ENCODE measurements at regions not wholly inside any gene's neighbourhood (a gene's known extent, or its start where the extent isn't known, plus 50 kb on each side); places are given as distances from the start of the nearest gene placed in this dataset.

DNA sequence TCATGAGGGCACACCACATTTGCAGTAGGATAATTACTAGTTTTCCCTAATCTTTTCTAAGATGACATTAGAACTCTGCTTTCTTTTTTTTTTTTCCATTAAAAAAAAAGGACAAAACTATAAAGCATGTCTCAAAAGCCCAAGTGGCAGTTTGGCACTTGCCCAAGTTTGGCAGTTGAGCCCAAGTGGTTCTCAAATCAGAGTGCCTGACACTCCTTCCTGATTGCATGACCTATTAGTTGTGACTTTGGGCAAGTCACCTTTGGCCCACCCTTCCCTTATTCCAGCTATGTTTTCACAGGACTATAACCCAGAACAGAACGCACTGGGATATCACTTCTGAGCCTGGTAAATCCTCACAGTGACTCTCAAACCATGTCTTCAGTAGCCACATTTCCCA lies 273.0 kb downstream of the CCDC85A start:
- no peak for DNase-seq (ENCODE audit: low read depth)
- TF ChIP-seq, protein P1, sequence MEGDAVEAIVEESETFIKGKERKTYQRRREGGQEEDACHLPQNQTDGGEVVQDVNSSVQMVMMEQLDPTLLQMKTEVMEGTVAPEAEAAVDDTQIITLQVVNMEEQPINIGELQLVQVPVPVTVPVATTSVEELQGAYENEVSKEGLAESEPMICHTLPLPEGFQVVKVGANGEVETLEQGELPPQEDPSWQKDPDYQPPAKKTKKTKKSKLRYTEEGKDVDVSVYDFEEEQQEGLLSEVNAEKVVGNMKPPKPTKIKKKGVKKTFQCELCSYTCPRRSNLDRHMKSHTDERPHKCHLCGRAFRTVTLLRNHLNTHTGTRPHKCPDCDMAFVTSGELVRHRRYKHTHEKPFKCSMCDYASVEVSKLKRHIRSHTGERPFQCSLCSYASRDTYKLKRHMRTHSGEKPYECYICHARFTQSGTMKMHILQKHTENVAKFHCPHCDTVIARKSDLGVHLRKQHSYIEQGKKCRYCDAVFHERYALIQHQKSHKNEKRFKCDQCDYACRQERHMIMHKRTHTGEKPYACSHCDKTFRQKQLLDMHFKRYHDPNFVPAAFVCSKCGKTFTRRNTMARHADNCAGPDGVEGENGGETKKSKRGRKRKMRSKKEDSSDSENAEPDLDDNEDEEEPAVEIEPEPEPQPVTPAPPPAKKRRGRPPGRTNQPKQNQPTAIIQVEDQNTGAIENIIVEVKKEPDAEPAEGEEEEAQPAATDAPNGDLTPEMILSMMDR (IDR thresholded peaks at IDR 0.05; ENCODE audit: control insufficient read depth, extremely low read depth, insufficient read depth): no peak
- no peak overlapping the region for H3K4me3 ChIP-seq (ENCODE audit: low read depth, low read length)

DNA sequence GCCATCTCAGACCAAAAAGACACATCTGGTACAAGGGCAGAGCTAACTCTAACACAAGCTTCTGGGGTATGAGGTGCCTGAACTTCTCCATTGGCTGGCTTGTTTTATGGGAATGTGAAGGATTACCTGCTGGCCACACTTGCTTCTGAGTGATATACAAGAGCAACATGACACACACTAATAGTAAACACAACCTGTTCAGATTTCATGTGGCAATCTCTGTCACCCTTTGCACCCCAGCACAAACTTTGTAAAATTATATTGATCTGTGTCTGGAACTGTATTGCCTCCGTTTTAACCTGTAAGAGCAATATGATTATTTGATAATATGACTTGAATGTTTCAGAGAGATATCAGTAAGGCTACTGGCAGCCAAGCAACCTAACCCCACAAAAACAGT lies 276.7 kb downstream of the CCDC85A start:
- H3K4me3 ChIP-seq (ENCODE audit: low read depth, low read length): no peak overlapping the region
- DNase-seq (ENCODE audit: low read depth): no peak
- TF ChIP-seq, protein P1 (IDR thresholded peaks at IDR 0.05; ENCODE audit: control insufficient read depth, extremely low read depth, insufficient read depth): no peak

DNA sequence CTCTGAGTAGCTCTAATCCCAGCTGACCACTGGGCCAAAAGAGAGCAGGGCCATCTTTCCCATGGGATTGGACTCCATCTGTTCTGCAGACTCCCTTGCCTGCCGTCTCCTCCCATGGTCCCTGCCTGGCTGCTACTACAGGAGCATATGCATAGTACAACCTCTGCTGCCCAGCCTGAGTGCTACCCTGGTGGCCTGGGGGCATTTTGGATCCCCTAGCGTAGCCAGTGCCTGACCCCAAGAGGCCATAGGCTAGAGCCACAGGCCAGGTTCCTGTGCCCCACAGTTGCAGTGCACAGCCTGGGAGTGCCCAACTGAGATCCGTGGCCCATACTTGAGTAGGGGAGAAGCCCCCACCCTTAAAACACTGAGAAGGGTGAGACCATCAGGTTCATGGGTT lies 280.3 kb downstream of the CCDC85A start:
- no peak for DNase-seq (ENCODE audit: low read depth)
- TF ChIP-seq, protein P1 (IDR thresholded peaks at IDR 0.05; ENCODE audit: control insufficient read depth, extremely low read depth, insufficient read depth): no peak
- no peak overlapping the region for H3K4me3 ChIP-seq (ENCODE audit: low read depth, low read length)

DNA sequence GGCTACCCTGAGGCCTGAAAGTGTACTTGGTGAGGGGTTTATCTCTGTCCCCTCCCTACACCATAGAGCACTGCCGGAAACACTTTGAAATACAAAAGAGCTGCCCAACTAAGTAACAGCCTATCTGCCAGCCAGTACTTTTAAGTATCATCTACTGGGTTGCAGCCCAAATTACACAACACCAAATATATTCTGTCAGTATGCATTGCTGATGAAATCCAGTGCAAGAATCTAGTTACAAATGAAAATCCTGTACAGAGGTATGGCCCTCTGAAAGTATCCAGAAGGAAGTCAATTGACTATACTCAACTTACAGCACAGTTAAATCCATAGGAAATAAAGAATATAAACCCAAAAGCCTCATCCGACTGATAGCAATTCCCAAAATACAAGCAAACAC lies 280.8 kb downstream of the CCDC85A start:
- H3K4me3 ChIP-seq (ENCODE audit: low read depth, low read length): no peak overlapping the region
- TF ChIP-seq, protein P1 (IDR thresholded peaks at IDR 0.05; ENCODE audit: control insufficient read depth, extremely low read depth, insufficient read depth): no peak
- DNase-seq (ENCODE audit: low read depth): no peak

DNA sequence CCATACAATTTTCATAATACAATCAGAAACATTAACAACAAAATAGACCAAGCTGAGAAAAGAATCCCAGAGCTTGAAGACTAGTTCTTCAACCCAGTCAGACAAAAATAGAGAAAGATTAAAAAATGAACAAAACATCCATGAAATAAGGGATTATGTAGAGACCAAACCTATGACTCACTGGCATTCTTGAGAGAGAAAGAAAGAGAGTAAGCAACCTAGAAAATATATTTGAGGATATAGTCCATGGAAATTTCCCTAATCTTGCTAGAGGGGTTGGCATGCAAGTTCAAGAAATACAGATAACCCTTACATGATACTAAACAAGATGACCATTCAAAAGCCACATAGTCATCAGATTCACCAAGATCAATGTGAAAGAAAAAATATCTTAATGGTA lies 281.7 kb downstream of the CCDC85A start:
- no peak for DNase-seq (ENCODE audit: low read depth)
- H3K4me3 ChIP-seq (ENCODE audit: low read depth, low read length): no peak overlapping the region
- TF ChIP-seq, protein P1 (IDR thresholded peaks at IDR 0.05; ENCODE audit: control insufficient read depth, extremely low read depth, insufficient read depth): no peak

DNA sequence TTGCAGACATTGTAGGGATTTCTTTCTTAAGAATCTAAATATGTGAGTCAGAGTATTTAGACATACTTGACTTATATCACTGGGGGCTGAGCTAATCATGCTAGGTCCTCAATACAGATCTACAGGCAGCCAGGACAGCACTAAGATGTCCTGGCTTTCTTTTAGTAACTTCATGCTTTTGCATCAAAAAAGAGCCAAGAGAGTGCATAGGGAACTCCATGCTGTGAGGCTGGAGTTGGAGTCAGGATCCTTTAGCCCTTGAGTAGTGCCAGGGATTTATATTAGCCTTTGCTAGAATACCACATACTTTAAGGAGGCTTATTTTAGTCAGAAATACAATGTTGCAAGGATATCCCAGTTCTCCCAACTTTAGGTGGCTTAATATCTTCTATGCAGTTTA lies 289.7 kb downstream of the CCDC85A start:
- DNase-seq (ENCODE audit: low read depth): no peak
- TF ChIP-seq, protein P1 (IDR thresholded peaks at IDR 0.05; ENCODE audit: control insufficient read depth, extremely low read depth, insufficient read depth): no peak

DNA sequence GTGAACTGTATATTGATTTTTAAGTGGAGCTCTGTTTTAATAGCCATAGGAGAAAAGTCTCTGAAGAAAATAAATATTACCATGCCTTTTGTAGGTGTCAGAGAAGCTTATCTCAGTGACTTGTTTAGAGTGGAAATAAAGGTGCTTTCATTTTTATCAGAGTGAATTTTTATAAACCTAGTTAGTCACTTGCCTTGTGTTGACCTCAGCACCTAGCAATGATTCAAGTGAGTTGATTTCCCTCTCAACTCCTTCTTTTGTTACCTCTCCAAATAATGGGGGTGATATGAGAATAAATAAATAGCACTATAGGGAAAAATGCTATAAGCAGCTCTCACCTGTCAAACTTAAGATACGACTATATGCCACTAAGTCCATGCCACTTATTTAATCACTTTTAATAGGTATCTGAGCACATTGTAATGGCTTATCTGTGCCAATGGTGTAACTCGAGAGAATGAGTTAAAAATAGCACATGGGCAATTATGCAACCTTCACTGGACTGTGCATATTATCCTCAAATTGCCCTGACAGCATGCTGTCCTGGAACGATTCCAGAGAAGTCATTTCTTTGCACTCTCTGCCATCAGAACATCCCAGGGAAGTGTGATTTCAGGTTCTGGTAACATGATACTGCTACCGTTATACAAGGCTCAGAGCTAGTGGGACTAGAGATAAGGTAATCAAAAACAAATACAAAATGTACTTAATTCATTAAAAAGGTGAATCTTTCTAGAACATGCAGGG lies 290.8 kb downstream of the CCDC85A start:
- no peak for DNase-seq (ENCODE audit: low read depth)
- TF ChIP-seq, protein P1 (IDR thresholded peaks at IDR 0.05; ENCODE audit: control insufficient read depth, extremely low read depth, insufficient read depth): no peak

More for the DNA sequence above, 289.7 kb downstream of the CCDC85A start:
- H3K4me3 ChIP-seq (ENCODE audit: low read depth, low read length): no peak overlapping the region

More for the DNA sequence above, 290.8 kb downstream of the CCDC85A start:
- no peak overlapping the region for H3K4me3 ChIP-seq (ENCODE audit: low read depth, low read length)
